AG09309 (cell line): ENCODE measurements at regions not wholly inside any gene's neighbourhood (a gene's known extent, or its start where the extent isn't known, plus 50 kb on each side); places are given as distances from the start of the nearest gene placed in this dataset.
A peak's percentile ranks its signal among the peaks of the same experiment; 100 is the strongest.

Source experiments
- DNase-seq: peaks from one replicate; pipeline ENCODE4 v3.0.0-alpha.2; 2010; ENCODE audit warnings: low read depth
- H3K4me3 ChIP-seq: 2 replicates; pipeline ENCODE4 v1.5.1; 2011; ENCODE audit warnings: mild to moderate bottlenecking, low read depth, low read length, moderate library complexity; ENCODE audit not compliant: control insufficient read depth
- CTCF ChIP-seq: IDR thresholded peaks from 2 replicates; pipeline ENCODE4 v1.5.1; 2011; ENCODE audit warnings: mild to moderate bottlenecking, low read depth, low read length, inconsistent platforms; ENCODE audit not compliant: insufficient read depth, control insufficient read depth; ENCODE audit errors: missing control alignments

DNA sequence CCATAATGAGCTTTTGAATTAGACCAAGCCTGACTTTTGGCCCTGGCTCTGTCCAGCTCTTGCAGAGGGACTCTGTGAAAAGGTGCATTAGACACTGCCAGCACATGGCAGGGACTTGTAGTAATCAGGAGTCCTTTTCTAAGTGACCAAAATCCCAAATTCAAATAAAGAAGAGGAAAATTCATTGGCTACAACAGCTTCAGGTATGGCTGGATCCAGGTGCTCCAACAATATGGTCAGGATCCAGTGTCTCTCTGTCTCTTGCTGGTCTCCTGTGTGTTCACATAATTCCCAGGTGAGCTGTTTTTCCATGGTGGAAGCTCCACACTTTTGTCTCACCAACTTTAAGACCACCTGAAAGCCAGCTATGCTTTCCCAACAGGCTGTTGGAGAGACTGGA, 358.8 kb upstream of the TNRC6C start:
- H3K4me3 ChIP-seq = no peak overlapping the region
- TF ChIP-seq CTCF = no peak
- no peak for DNase-seq

- no peak for TF ChIP-seq CTCF
Observed at GRCh38 chr17:77600346-77600745, 358.2 kb upstream of the TNRC6C start.

GRCh38 chr17:77601054-77601979, 357.2 kb upstream of the TNRC6C start:
- TF ChIP-seq CTCF = no peak
- H3K4me3 ChIP-seq = no peak overlapping the region
- DNase-seq = no peak

More at GRCh38 chr17:77600346-77600745, 358.2 kb upstream of the TNRC6C start:
- DNase-seq = no peak
- no peak overlapping the region for H3K4me3 ChIP-seq

GRCh38 chr17:77602062-77602746, 356.3 kb upstream of the TNRC6C start:
- peak; percentile 68 for DNase-seq
- H3K4me3 ChIP-seq = no peak overlapping the region
- TF ChIP-seq CTCF = no peak

DNA sequence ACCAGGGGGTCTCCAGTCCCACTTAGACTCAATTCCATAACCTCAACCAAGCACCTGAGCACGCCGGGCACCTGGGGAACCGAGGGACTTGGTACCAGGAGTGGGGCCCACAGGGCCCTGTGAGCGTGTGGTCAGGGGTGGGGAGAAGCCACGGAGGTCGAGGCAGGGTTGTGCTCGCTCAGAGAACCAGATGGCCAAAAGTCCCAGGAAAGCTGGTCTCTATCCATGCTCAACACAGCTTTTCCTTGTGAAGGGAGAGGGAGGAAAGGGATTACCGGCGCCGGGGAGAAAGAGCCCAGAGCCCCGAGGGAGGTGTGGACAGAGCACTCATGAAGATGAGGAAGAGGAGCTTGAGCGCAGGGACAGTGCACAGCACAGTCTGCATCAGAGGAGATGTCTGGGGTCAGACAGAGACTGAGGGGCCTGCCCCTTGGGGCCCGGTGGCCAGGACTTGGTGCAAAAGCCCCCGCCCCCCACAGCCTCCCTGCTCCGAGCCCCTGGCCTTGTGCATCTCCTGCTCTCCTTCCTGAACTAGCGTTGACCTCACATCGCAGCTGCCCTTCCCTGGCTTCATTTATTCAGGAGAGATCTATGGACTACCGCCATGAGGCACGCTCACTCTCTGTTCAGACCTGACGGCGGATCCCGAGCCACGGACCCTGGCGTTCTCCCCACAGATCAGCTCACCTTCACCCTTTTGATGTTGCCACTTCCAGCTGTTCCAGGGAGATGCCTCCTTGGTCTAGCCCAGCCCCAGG, 355.4 kb upstream of the TNRC6C start:
- no peak overlapping the region for H3K4me3 ChIP-seq
- DNase-seq = no peak
- TF ChIP-seq CTCF = no peak

- no peak for TF ChIP-seq CTCF
- DNase-seq = no peak
- H3K4me3 ChIP-seq = no peak overlapping the region
Observed at GRCh38 chr17:77604301-77604972, 354.1 kb upstream of the TNRC6C start.
